Natural killer cell (primary cell): ENCODE measurements at regions not wholly inside any gene's neighbourhood (a gene's known extent, or its start where the extent isn't known, plus 50 kb on each side); places are given as distances from the start of the nearest gene placed in this dataset.

ENCODE experiments used
- ATAC-seq, 3 donors: fragments of 150-1000 bp in 2 of 3; fragments of 200-7000 bp in 1 of 3; cut with Tn5 transposase; 1 replicate in 1 of 3; 2 replicates in 2 of 3; pipeline ENCODE4 v1.10.0; 2021; ENCODE audit warnings: mild to moderate bottlenecking in 2 of 3, moderate library complexity in 2 of 3
- DNase-seq, 2 donors: peaks; one replicate each; pipeline versions ENCODE4 v3.0.0 to v3.0.0-alpha.2; 2013 to 2021; ENCODE audit warnings: mixed read lengths in 1 of 2
- H3K27ac ChIP-seq: one replicate; pipeline ENCODE4 v1.5.1; 2013; ENCODE audit warnings: mild to moderate bottlenecking, low read length
- H3K27me3 ChIP-seq: one replicate; pipeline ENCODE4 v1.6.1; 2013; ENCODE audit warnings: low read length; ENCODE audit not compliant: control insufficient read depth, insufficient read depth
- H3K36me3 ChIP-seq: one replicate; pipeline ENCODE4 v1.6.1; 2013; ENCODE audit warnings: low read length; ENCODE audit not compliant: control insufficient read depth, insufficient read depth
- H3K4me1 ChIP-seq: one replicate; pipeline ENCODE4 v1.6.1; 2013; ENCODE audit warnings: low read length; ENCODE audit not compliant: control insufficient read depth, insufficient read depth
- H3K4me3 ChIP-seq: one replicate; pipeline ENCODE4 v1.5.1; 2013; ENCODE audit warnings: low read length
- H3K9me3 ChIP-seq: one replicate; pipeline ENCODE4 v1.6.1; 2013; ENCODE audit warnings: low read length; ENCODE audit not compliant: control insufficient read depth, insufficient read depth
- H3K27ac Mint-ChIP-seq, 2 donors: one replicate each; pipeline ENCODE4 v1.8.0; 2022; ENCODE audit warnings: mild to moderate bottlenecking in 2 of 2, mixed read lengths in 2 of 2, moderate library complexity in 1 of 2
- H3K27me3 Mint-ChIP-seq, 2 donors: one replicate each; pipeline ENCODE4 v1.8.0; 2022; ENCODE audit warnings: low read depth in 2 of 2, mixed read lengths in 2 of 2
- H3K36me3 Mint-ChIP-seq: one replicate; pipeline ENCODE4 v1.8.0; 2022; ENCODE audit warnings: mixed read lengths
- H3K4me1 Mint-ChIP-seq, 2 donors: one replicate each; pipeline ENCODE4 v1.8.0; 2022; ENCODE audit warnings: mixed read lengths in 2 of 2
- H3K4me3 Mint-ChIP-seq: one replicate; pipeline ENCODE4 v1.8.0; 2022; ENCODE audit warnings: mild to moderate bottlenecking, moderate library complexity, mixed read lengths
- H3K9me3 Mint-ChIP-seq, 2 donors: one replicate each; pipeline ENCODE4 v1.8.0; 2022; ENCODE audit warnings: mixed read lengths in 2 of 2
- WGBS: methylation state at CpG from one replicate; pipeline ENCODE4 v1.1.7; 2013; ENCODE audit warnings: missing lambda C conversion rate; ENCODE audit not compliant: insufficient coverage; 5-methylcytosine and 5-hydroxymethylcytosine counted together
- intact Hi-C: fragments of 100-400 bp; cut with micrococcal nuclease; formaldehyde crosslinking; loops from one replicate; pipeline ENCODE4 v1.14.2; 2022
- TF ChIP-seq, protein P1 (sequence below): fragments of 200-600 bp; IDR thresholded peaks from one replicate; pipeline ENCODE4 v1.8.0; 2022; ENCODE audit warnings: antibody characterized with exemption

DNA sequence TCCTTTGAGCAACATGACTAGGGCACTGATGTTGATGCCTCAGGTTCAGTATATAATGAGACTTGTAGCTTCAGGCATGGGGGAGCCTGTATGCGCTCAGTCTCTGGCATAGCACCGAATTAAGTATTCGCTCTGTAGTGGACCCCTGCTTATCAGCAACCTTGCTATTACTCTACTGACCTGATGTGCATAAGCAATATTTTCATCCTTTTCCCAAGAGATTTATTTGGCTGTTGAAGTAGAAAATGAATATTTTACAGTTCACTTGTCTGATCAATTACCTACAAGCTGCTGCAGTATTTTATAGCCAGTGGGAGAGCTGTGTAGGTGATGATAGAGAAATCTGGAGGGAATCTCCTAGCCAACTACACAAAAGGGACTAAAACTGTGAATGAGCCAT is 781.6 kb upstream of the PHF14 start:
- no peaks in the 10 kb centered on the region for H3K36me3 ChIP-seq
- no peak for DNase-seq
- H3K27ac ChIP-seq, result no peak overlapping the region
- Mint-ChIP-seq H3K4me1 (no peaks in the 10 kb centered on the region), H3K27ac (no peak overlapping the region), H3K9me3 (peaks cover 0 to 3% of the 10 kb centered on the region in 2 donors), H3K36me3 (no peaks in the 10 kb centered on the region), H3K27me3 (no peaks in the 10 kb centered on the region), H3K4me3 (no peak overlapping the region)
- WGBS, result 97% methylated on average over 3 of the region's 3 CpGs
- TF ChIP-seq, protein P1, sequence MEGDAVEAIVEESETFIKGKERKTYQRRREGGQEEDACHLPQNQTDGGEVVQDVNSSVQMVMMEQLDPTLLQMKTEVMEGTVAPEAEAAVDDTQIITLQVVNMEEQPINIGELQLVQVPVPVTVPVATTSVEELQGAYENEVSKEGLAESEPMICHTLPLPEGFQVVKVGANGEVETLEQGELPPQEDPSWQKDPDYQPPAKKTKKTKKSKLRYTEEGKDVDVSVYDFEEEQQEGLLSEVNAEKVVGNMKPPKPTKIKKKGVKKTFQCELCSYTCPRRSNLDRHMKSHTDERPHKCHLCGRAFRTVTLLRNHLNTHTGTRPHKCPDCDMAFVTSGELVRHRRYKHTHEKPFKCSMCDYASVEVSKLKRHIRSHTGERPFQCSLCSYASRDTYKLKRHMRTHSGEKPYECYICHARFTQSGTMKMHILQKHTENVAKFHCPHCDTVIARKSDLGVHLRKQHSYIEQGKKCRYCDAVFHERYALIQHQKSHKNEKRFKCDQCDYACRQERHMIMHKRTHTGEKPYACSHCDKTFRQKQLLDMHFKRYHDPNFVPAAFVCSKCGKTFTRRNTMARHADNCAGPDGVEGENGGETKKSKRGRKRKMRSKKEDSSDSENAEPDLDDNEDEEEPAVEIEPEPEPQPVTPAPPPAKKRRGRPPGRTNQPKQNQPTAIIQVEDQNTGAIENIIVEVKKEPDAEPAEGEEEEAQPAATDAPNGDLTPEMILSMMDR, result no peak
- no peaks in the 10 kb centered on the region for H3K27me3 ChIP-seq
- ATAC-seq, result no peak
- H3K9me3 ChIP-seq, result no peaks in the 10 kb centered on the region
- H3K4me1 ChIP-seq, result no peaks in the 10 kb centered on the region
- intact Hi-C loops, result no loop called here
- no peak overlapping the region for H3K4me3 ChIP-seq

DNA sequence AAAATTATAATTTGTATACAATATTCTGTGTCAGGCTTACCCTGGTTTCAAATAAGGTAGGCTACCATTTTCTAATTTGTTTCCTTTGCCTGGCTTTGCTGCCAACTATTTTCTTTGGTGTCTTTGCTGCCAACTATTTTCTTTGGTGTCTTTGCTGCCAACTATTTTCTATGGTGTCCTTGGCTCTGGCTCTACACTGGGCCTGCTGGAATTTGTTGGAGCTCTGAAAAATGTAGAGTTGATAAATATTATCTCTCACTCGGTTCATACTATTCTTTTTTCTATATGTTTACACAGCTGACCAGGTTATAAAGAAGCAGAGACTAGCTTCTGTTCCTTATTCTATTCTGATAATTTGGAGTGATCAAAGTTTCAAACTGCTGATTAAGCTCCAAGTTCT is 768.0 kb upstream of the PHF14 start:
- DNase-seq (no peak), ATAC-seq (no peak)
- Mint-ChIP-seq H3K4me3 (no peak overlapping the region), H3K27ac (no peak overlapping the region), H3K4me1 (no peaks in the 10 kb centered on the region), H3K27me3 (no peaks in the 10 kb centered on the region), H3K9me3 (peaks cover 4 to 11% of the 10 kb centered on the region in 2 donors), H3K36me3 (no peaks in the 10 kb centered on the region)
- no peak overlapping the region for H3K4me3 ChIP-seq
- no peaks in the 10 kb centered on the region for H3K4me1 ChIP-seq
- intact Hi-C loops, result no loop called here
- no peak overlapping the region for H3K27ac ChIP-seq
- H3K27me3 ChIP-seq, result no peaks in the 10 kb centered on the region
- H3K9me3 ChIP-seq, result no peaks in the 10 kb centered on the region
- TF ChIP-seq, protein P1, result no peak
- WGBS, result no CpG with 5 or more reads among the region's 1 CpG
- H3K36me3 ChIP-seq, result no peaks in the 10 kb centered on the region

DNA sequence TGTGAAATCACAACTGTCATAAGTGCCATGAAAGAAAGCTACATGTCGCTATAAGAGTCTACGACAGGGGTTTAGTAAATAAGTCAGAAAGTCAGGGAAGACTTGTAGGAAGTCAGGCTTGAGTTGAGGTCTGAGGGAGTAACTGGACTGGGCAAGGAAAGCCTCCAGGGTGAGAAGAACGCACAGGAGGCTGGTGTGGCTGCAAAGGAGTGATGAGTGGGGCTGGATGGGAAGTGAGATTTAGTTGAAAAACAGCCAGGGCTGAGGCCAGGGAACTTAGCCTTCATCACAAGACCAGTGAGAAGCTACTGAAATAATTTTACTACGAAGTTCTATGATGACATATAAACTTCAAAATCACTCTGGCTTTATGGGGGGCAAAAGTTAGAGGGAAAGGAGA is 763.7 kb upstream of the PHF14 start:
- TF ChIP-seq, protein P1, result no peak
- intact Hi-C loops, result no loop called here
- 84% methylated on average over 3 of the region's 4 CpGs for WGBS
- Histone ChIP-seq H3K4me3 (no peak overlapping the region), H3K27ac (no peak overlapping the region), H3K27me3 (no peaks in the 10 kb centered on the region), H3K36me3 (no peaks in the 10 kb centered on the region), H3K9me3 (peaks cover 10% of the 10 kb centered on the region), H3K4me1 (no peaks in the 10 kb centered on the region)
- no peaks in the 10 kb centered on the region for H3K27me3 Mint-ChIP-seq
- H3K4me1 Mint-ChIP-seq, result no peaks in the 10 kb centered on the region
- ATAC-seq (no peak), DNase-seq (no peak)
- peaks cover 4 to 9% of the 10 kb centered on the region in 2 donors for H3K9me3 Mint-ChIP-seq
- H3K4me3 Mint-ChIP-seq, result no peak overlapping the region
- H3K36me3 Mint-ChIP-seq, result no peaks in the 10 kb centered on the region
- H3K27ac Mint-ChIP-seq, result no peak overlapping the region

DNA sequence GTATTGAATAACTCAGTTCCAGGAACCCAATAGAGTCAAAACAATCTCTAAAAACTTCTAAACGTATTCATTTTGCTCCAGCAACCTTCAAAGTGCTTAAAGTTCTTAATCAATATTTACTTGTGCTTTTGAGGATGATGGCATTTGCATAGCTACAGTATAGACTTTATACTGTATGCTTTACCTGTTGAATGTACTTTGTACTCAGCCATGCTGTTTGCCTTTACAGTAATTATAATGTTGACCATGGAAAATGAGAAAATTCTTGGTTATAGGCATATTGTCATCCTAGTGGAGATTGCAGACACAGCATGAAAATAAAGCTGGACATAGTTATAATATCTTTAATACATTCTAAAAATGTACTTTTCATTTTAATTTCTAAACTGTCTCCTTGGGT is 762.7 kb upstream of the PHF14 start:
- no peaks in the 10 kb centered on the region for H3K27me3 ChIP-seq
- no peaks in the 10 kb centered on the region for H3K4me1 Mint-ChIP-seq
- H3K4me3 ChIP-seq, result no peak overlapping the region
- no peaks in the 10 kb centered on the region for H3K36me3 ChIP-seq
- DNase-seq (no peak), ATAC-seq (no peak)
- intact Hi-C loops, result no loop called here
- H3K9me3 ChIP-seq, result peaks cover 10% of the 10 kb centered on the region
- TF ChIP-seq, protein P1, result no peak
- H3K27ac Mint-ChIP-seq, result no peak overlapping the region
- no peaks in the 10 kb centered on the region for H3K27me3 Mint-ChIP-seq
- no peaks in the 10 kb centered on the region for H3K4me1 ChIP-seq
- H3K4me3 Mint-ChIP-seq, result no peak overlapping the region
- WGBS, result no CpG with 5 or more reads among the region's 1 CpG
- no peak overlapping the region for H3K27ac ChIP-seq
- peaks cover 4 to 12% of the 10 kb centered on the region in 2 donors for H3K9me3 Mint-ChIP-seq
- no peaks in the 10 kb centered on the region for H3K36me3 Mint-ChIP-seq
